D721Med (cell line): ENCODE measurements at regions not wholly inside any gene's neighbourhood (a gene's known extent, or its start where the extent isn't known, plus 50 kb on each side); places are given as distances from the start of the nearest gene placed in this dataset.

Source experiments
- DNase-seq: peaks from one replicate; pipeline ENCODE4 v3.0.0; 2011; ENCODE audit warnings: low spot score; ENCODE audit not compliant: insufficient read length
- FAIRE-seq: peaks from 2 replicates; lab custom pipeline; 2011; peaks lifted over from hg19 to GRCh38; lab: Jason Lieb, UNC
- CTCF ChIP-seq: IDR thresholded peaks from 2 replicates; pipeline ENCODE4 v1.5.1; 2012; ENCODE audit warnings: mild to moderate bottlenecking, control low read depth; ENCODE audit not compliant: insufficient read depth; ENCODE audit errors: missing control alignments

- DNase-seq (no peak), FAIRE-seq (no peak)
- TF ChIP-seq CTCF, result no peak
Observed at GRCh38 chr1:194309269-194309668, 1122.9 kb upstream of the B3GALT2 start.

GRCh38 chr1:194300776-194301175, 1114.4 kb upstream of the B3GALT2 start:
- no peak for FAIRE-seq
- no peak for DNase-seq
- TF ChIP-seq CTCF, result no peak

- FAIRE-seq, result peak; percentile 88
- TF ChIP-seq CTCF, result no peak
Observed at GRCh38 chr1:194300340-194300739, 1113.9 kb upstream of the B3GALT2 start.

GRCh38 chr1:194298007-194298598, 1111.7 kb upstream of the B3GALT2 start:
- no peak for DNase-seq
- FAIRE-seq, result no peak
- no peak for TF ChIP-seq CTCF

More at GRCh38 chr1:194300340-194300739, 1113.9 kb upstream of the B3GALT2 start:
- DNase-seq, result no peak

GRCh38 chr1:194297094-194297493, 1110.7 kb upstream of the B3GALT2 start:
- peak; percentile 48 for FAIRE-seq
- TF ChIP-seq CTCF, result no peak

GRCh38 chr1:194296201-194296600, 1109.8 kb upstream of the B3GALT2 start:
- FAIRE-seq (peak; percentile 25), DNase-seq (no peak)
- TF ChIP-seq CTCF, result no peak

More at GRCh38 chr1:194297094-194297493, 1110.7 kb upstream of the B3GALT2 start:
- DNase-seq, result no peak

GRCh38 chr1:194295685-194296084, 1109.3 kb upstream of the B3GALT2 start:
- DNase-seq, result no peak
- no peak for FAIRE-seq
- peak; percentile 63 for TF ChIP-seq CTCF
